Hepatocyte (in vitro differentiated cells): ENCODE measurements at regions not wholly inside any gene's neighbourhood (a gene's known extent, or its start where the extent isn't known, plus 50 kb on each side); places are given as distances from the start of the nearest gene placed in this dataset.

ENCODE experiments used
- CTCF ChIP-seq: fragments of 200-600 bp; sonication (generic); IDR thresholded peaks from 2 replicates; pipeline ENCODE4 v1.5.1; 2016; ENCODE audit warnings: antibody characterized with exemption, mild to moderate bottlenecking; ENCODE audit not compliant: poor library complexity
- EZH2phosphoT487 ChIP-seq: fragments of 200-600 bp; sonication (generic); IDR thresholded peaks from one replicate; pipeline ENCODE4 v1.6.1; 2018; ENCODE audit warnings: antibody characterized with exemption, mild to moderate bottlenecking, low read depth, moderate library complexity; ENCODE audit not compliant: unreplicated experiment, severe bottlenecking

GRCh38 chr22:25366876-25367466, 147.5 kb downstream of the CRYBB2 start:
- TF ChIP-seq EZH2phosphoT487 (no peak), CTCF (no peak)
